SU-DHL-6 (cell line): ENCODE measurements at regions not wholly inside any gene's neighbourhood (a gene's known extent, or its start where the extent isn't known, plus 50 kb on each side); places are given as distances from the start of the nearest gene placed in this dataset.

Source experiments
- H2AFZ ChIP-seq: fragments of 200-600 bp; sonication (generic); 2 replicates; pipeline ENCODE4 v1.6.1; 2014; ENCODE audit warnings: low read depth, mild to moderate bottlenecking, moderate library complexity, mixed read lengths, antibody characterized with exemption, low read length; ENCODE audit not compliant: severe bottlenecking
- H3F3A ChIP-seq: fragments of 200-600 bp; shearing (Covaris generic); 2 replicates; pipeline ENCODE4 v1.6.0; 2016; ENCODE audit warnings: antibody characterized with exemption, mild to moderate bottlenecking; ENCODE audit not compliant: insufficient read depth
- H3K27ac ChIP-seq: fragments of 200-600 bp; sonication (generic); 2 replicates; pipeline ENCODE4 v1.5.1; 2016; ENCODE audit warnings: low read depth, mild to moderate bottlenecking, low read length, moderate library complexity, mixed read lengths
- H3K27me3 ChIP-seq: fragments of 200-600 bp; sonication (generic), shearing (Covaris generic); 2 replicates; pipeline ENCODE4 v1.6.0; 2014; ENCODE audit warnings: mild to moderate bottlenecking, low read length
- H3K36me3 ChIP-seq: fragments of 200-600 bp; sonication (generic); 2 replicates; pipeline ENCODE4 v1.6.1; 2014; ENCODE audit warnings: mild to moderate bottlenecking, low read length, mixed read lengths
- H3K4me2 ChIP-seq: fragments of 300-600, 200-600 bp; shearing (Covaris generic), sonication (generic); 2 replicates; pipeline ENCODE4 v1.6.0; 2014; ENCODE audit warnings: low read length, low read depth, mild to moderate bottlenecking; ENCODE audit not compliant: poor library complexity, severe bottlenecking
- H3K4me3 ChIP-seq: fragments of 200-600 bp; sonication (generic); 2 replicates; pipeline ENCODE4 v1.5.1; 2014; ENCODE audit warnings: antibody characterized with exemption, low read length, mild to moderate bottlenecking, mixed read lengths; ENCODE audit not compliant: insufficient read depth, poor library complexity, severe bottlenecking
- H3K79me2 ChIP-seq: fragments of 200-600 bp; sonication (generic); 2 replicates; pipeline ENCODE4 v1.6.1; 2014; ENCODE audit warnings: mild to moderate bottlenecking, low read length, moderate library complexity; ENCODE audit not compliant: insufficient read depth
- H3K9ac ChIP-seq: fragments of 200-600 bp; sonication (generic); 2 replicates; pipeline ENCODE4 v1.7.0; 2014; ENCODE audit warnings: mild to moderate bottlenecking, low read length
- H3K9me2 ChIP-seq: fragments of 200-600 bp; sonication (generic); replicated peaks from 2 replicates; pipeline ENCODE4 v1.6.1; 2014; ENCODE audit warnings: low read length; ENCODE audit not compliant: insufficient read depth
- H3K9me3 ChIP-seq: fragments of 200-600 bp; sonication (generic); 2 replicates; pipeline ENCODE4 v1.6.1; 2014; ENCODE audit warnings: low read length, mixed read lengths; ENCODE audit not compliant: insufficient read depth
- H4K20me1 ChIP-seq: fragments of 200-600 bp; sonication (generic); 2 replicates; pipeline ENCODE4 v1.6.1; 2014; ENCODE audit warnings: low read depth, mild to moderate bottlenecking, antibody characterized with exemption, low read length, moderate library complexity, mixed read lengths
- EZH2phosphoT487 ChIP-seq: fragments of 200-600 bp; sonication (generic), shearing (Covaris generic); conservative IDR thresholded peaks from 2 replicates; pipeline ENCODE4 v1.6.1; 2018; ENCODE audit warnings: mild to moderate bottlenecking, antibody characterized with exemption, low read length, moderate library complexity, mixed read lengths
- TF ChIP-seq, protein P1 (sequence below): fragments of 200-600 bp; sonication (generic); IDR thresholded peaks from one replicate; pipeline ENCODE4 v1.5.1; 2017; ENCODE audit warnings: antibody characterized with exemption, mild to moderate bottlenecking, low read length, moderate library complexity; ENCODE audit not compliant: insufficient read depth, poor library complexity, severe bottlenecking

- Histone ChIP-seq H3K9ac (no peak overlapping the region), H4K20me1 (no peaks in the 10 kb centered on the region), H3K27ac (no peak overlapping the region), H3K9me2 (no peaks in the 10 kb centered on the region), H2AFZ (no peak overlapping the region), H3K27me3 (no peaks in the 10 kb centered on the region), H3F3A (no peaks in the 10 kb centered on the region), H3K79me2 (no peaks in the 10 kb centered on the region), H3K9me3 (no peaks in the 10 kb centered on the region), H3K4me3 (no peak overlapping the region), H3K4me2 (no peak overlapping the region), H3K36me3 (no peaks in the 10 kb centered on the region)
- TF ChIP-seq EZH2phosphoT487, result no peak
- TF ChIP-seq, protein P1, sequence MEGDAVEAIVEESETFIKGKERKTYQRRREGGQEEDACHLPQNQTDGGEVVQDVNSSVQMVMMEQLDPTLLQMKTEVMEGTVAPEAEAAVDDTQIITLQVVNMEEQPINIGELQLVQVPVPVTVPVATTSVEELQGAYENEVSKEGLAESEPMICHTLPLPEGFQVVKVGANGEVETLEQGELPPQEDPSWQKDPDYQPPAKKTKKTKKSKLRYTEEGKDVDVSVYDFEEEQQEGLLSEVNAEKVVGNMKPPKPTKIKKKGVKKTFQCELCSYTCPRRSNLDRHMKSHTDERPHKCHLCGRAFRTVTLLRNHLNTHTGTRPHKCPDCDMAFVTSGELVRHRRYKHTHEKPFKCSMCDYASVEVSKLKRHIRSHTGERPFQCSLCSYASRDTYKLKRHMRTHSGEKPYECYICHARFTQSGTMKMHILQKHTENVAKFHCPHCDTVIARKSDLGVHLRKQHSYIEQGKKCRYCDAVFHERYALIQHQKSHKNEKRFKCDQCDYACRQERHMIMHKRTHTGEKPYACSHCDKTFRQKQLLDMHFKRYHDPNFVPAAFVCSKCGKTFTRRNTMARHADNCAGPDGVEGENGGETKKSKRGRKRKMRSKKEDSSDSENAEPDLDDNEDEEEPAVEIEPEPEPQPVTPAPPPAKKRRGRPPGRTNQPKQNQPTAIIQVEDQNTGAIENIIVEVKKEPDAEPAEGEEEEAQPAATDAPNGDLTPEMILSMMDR, result no peak
These were observed 120.6 kb downstream of the NUF2 start for GRCh38 chr1:163442231-163442879.

GRCh38 chr1:163442895-163443294 lies 121.1 kb downstream of the NUF2 start:
- H3K9me3 ChIP-seq, result no peaks in the 10 kb centered on the region
- H2AFZ ChIP-seq, result no peak overlapping the region
- H3K4me2 ChIP-seq, result no peak overlapping the region
- H3K36me3 ChIP-seq, result no peaks in the 10 kb centered on the region
- H4K20me1 ChIP-seq, result no peaks in the 10 kb centered on the region
- H3K9me2 ChIP-seq, result no peaks in the 10 kb centered on the region
- TF ChIP-seq EZH2phosphoT487, result no peak
- TF ChIP-seq, protein P1, result no peak
- no peaks in the 10 kb centered on the region for H3F3A ChIP-seq
- H3K9ac ChIP-seq, result no peak overlapping the region
- no peaks in the 10 kb centered on the region for H3K79me2 ChIP-seq
- no peaks in the 10 kb centered on the region for H3K27me3 ChIP-seq
- no peak overlapping the region for H3K4me3 ChIP-seq
- no peak overlapping the region for H3K27ac ChIP-seq

- Histone ChIP-seq H3K27me3 (no peaks in the 10 kb centered on the region), H3K4me3 (no peak overlapping the region), H3K9me3 (no peaks in the 10 kb centered on the region), H2AFZ (no peak overlapping the region), H3K36me3 (no peaks in the 10 kb centered on the region), H3K9ac (no peak overlapping the region), H3K4me2 (no peak overlapping the region), H3F3A (no peaks in the 10 kb centered on the region), H3K27ac (no peak overlapping the region), H3K79me2 (no peaks in the 10 kb centered on the region), H4K20me1 (no peaks in the 10 kb centered on the region), H3K9me2 (no peaks in the 10 kb centered on the region)
- TF ChIP-seq, protein P1, result no peak
- no peak for TF ChIP-seq EZH2phosphoT487
These were observed 122.1 kb downstream of the NUF2 start for GRCh38 chr1:163443863-163444262.
